ENCODE measurements at regions not wholly inside any gene's neighbourhood (a gene's known extent, or its start where the extent isn't known, plus 50 kb on each side); places are given as distances from the start of the nearest gene placed in this dataset.

DNA sequence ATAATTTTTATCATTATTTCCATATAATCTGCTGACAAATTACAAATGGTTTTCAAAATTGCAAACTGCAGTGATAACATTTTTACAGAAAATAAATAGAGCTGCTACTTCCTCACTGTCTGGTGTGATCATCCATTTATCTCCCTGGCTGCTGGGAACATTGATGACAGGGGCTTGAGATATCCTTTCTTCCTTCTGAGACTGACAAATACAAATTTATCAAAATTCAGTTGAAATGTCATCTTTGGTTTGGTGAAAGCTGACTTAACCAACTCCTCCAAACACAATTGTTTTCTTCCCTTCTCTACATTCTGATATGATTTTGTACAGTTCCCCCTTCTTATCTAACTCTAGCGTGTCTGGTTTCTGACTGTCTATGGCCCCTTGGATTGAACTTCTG, 611.8 kb upstream of the KLF4 start:
- Histone ChIP-seq H3K4me1 (ENCODE audit: control insufficient read depth, insufficient read depth, low read length) (peaks cover 25% of the 10 kb centered on the region), H3K9ac (ENCODE audit: low read length) (no peak overlapping the region), H3K9me3 (ENCODE audit: control insufficient read depth, low read length) (no peaks in the 10 kb centered on the region), H3K27me3 (replicated peaks; ENCODE audit: control insufficient read depth, insufficient read depth, low read length) (no peaks in the 10 kb centered on the region), H3K36me3 (ENCODE audit: control insufficient read depth, insufficient read depth, low read length, severe bottlenecking) (no peaks in the 10 kb centered on the region), H3K4me3 (ENCODE audit: low read length) (no peak overlapping the region)
- no peak for DNase-seq (ENCODE audit: low read depth)

DNA sequence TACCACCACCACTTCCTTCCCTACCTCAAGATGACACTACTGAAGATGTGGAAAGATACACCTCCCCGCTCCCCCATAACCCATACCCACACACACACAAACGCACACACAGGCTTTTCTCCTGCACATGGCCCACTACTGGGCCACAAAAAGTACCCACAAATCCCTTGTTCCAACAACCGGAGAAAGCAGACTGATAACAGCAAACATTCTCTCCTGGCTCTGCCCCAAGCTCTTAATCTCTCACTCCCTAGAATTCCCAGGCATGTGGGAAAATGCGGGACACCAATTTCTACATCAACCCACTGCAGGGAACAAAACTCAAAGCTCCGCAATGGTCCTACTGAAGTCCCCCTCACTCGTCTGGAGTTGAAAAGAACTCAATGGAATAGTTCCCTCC, 611.0 kb upstream of the KLF4 start:
- no peak for DNase-seq (ENCODE audit: low read depth)
- Histone ChIP-seq H3K9ac (ENCODE audit: low read length) (no peak overlapping the region), H3K9me3 (ENCODE audit: control insufficient read depth, low read length) (no peaks in the 10 kb centered on the region), H3K27me3 (replicated peaks; ENCODE audit: control insufficient read depth, insufficient read depth, low read length) (no peaks in the 10 kb centered on the region), H3K4me1 (ENCODE audit: control insufficient read depth, insufficient read depth, low read length) (peaks cover 19% of the 10 kb centered on the region), H3K4me3 (ENCODE audit: low read length) (no peak overlapping the region), H3K36me3 (ENCODE audit: control insufficient read depth, insufficient read depth, low read length, severe bottlenecking) (no peaks in the 10 kb centered on the region)

GRCh38 chr9:108099854-108100253, 610.3 kb upstream of the KLF4 start:
- Histone ChIP-seq H3K9me3 (ENCODE audit: control insufficient read depth, low read length) (no peaks in the 10 kb centered on the region), H3K27me3 (replicated peaks; ENCODE audit: control insufficient read depth, insufficient read depth, low read length) (no peaks in the 10 kb centered on the region), H3K36me3 (ENCODE audit: control insufficient read depth, insufficient read depth, low read length, severe bottlenecking) (no peaks in the 10 kb centered on the region), H3K4me3 (ENCODE audit: low read length) (no peak overlapping the region), H3K9ac (ENCODE audit: low read length) (no peak overlapping the region), H3K4me1 (ENCODE audit: control insufficient read depth, insufficient read depth, low read length) (peaks cover 21% of the 10 kb centered on the region)
- no peak for DNase-seq (ENCODE audit: low read depth)

DNA sequence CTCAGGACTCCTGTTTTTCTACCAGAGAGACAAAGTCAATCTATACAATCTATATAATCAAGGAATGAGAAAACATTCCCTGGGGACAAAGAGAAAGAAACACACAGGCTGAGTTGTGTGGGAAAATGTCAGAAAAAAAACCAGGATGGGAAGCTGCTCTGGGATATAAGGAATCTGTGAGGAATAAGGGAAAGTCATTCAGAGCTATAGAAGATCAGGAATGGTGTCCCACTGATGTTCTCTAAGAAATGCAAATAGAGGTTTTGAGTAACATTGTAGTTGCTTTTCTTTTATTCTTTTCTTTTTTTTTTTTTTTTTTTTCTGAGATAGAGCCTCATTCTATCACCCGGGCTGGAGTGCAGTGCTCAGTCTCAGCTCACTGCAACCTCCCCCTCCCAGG, 605.9 kb upstream of the KLF4 start:
- H3K9me3 ChIP-seq (ENCODE audit: control insufficient read depth, low read length): peaks cover 4% of the 10 kb centered on the region
- no peaks in the 10 kb centered on the region for H3K36me3 ChIP-seq (ENCODE audit: control insufficient read depth, insufficient read depth, low read length, severe bottlenecking)
- DNase-seq (ENCODE audit: low read depth): no peak
- no peak overlapping the region for H3K9ac ChIP-seq (ENCODE audit: low read length)
- H3K4me1 ChIP-seq (ENCODE audit: control insufficient read depth, insufficient read depth, low read length): peaks cover 8% of the 10 kb centered on the region
- no peaks in the 10 kb centered on the region for H3K27me3 ChIP-seq (replicated peaks; ENCODE audit: control insufficient read depth, insufficient read depth, low read length)
- H3K4me3 ChIP-seq (ENCODE audit: low read length): no peak overlapping the region

- Histone ChIP-seq H3K9me3 (ENCODE audit: control insufficient read depth, low read length) (peaks cover 4% of the 10 kb centered on the region), H3K27me3 (replicated peaks; ENCODE audit: control insufficient read depth, insufficient read depth, low read length) (no peaks in the 10 kb centered on the region), H3K9ac (ENCODE audit: low read length) (no peak overlapping the region), H3K4me1 (ENCODE audit: control insufficient read depth, insufficient read depth, low read length) (peaks cover 8% of the 10 kb centered on the region), H3K4me3 (ENCODE audit: low read length) (no peak overlapping the region), H3K36me3 (ENCODE audit: control insufficient read depth, insufficient read depth, low read length, severe bottlenecking) (no peaks in the 10 kb centered on the region)
- peak; percentile 18 for DNase-seq (ENCODE audit: low read depth)
Observed at GRCh38 chr9:108094676-108094993, 605.1 kb upstream of the KLF4 start.

DNA sequence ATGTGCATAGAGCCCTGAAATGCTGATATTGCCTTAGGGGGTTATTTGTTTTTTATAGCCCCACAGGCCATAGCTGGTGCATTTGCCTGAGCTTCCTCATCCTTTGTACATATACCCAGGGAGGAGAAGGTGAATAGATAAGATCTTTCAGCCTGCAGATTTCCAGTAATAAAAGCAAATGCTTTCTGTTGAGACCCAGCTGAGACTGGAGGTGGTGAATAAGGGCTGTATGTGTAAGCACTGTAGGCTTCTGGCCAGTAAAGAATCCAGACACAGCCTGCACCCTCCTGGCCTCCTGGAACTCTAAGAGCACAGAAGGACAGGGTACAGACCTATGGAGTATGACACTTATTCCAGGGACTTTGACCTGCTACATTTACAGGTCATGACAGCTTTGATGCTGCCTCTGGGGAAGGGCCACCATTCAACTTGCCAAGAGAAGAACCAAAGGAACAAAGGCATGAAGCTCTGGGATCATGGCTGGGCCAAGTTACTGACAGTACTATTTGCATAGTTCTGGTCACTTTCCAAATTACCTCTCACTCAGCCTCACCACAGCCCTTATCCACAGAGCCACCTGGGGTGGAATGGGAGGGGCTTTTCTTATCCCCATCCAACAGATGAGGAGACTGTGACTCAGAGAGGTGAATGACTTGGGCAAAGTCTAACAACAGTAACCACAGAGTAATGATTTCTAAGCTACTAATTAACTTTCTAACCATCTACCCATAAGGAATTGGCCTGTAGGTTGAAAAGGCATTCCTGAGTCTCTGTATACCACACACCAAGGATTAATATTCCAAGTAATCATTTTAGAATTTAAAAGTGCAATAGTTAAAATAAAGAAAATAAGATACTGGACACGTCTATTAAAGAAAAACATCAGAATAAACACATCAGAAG, 604.5 kb upstream of the KLF4 start:
- no peak for DNase-seq (ENCODE audit: low read depth)
- Histone ChIP-seq H3K9me3 (ENCODE audit: control insufficient read depth, low read length) (peaks cover 4% of the 10 kb centered on the region), H3K36me3 (ENCODE audit: control insufficient read depth, insufficient read depth, low read length, severe bottlenecking) (no peaks in the 10 kb centered on the region), H3K4me1 (ENCODE audit: control insufficient read depth, insufficient read depth, low read length) (peaks cover 8% of the 10 kb centered on the region), H3K9ac (ENCODE audit: low read length) (no peak overlapping the region), H3K27me3 (replicated peaks; ENCODE audit: control insufficient read depth, insufficient read depth, low read length) (no peaks in the 10 kb centered on the region), H3K4me3 (ENCODE audit: low read length) (no peak overlapping the region)

GRCh38 chr9:108088916-108089315, 599.3 kb upstream of the KLF4 start:
- no peak for DNase-seq (ENCODE audit: low read depth)
- H3K9ac ChIP-seq (ENCODE audit: low read length): no peak overlapping the region
- no peaks in the 10 kb centered on the region for H3K27me3 ChIP-seq (replicated peaks; ENCODE audit: control insufficient read depth, insufficient read depth, low read length)
- H3K4me3 ChIP-seq (ENCODE audit: low read length): no peak overlapping the region
- peaks cover 4% of the 10 kb centered on the region for H3K9me3 ChIP-seq (ENCODE audit: control insufficient read depth, low read length)
- H3K4me1 ChIP-seq (ENCODE audit: control insufficient read depth, insufficient read depth, low read length): no peaks in the 10 kb centered on the region
- H3K36me3 ChIP-seq (ENCODE audit: control insufficient read depth, insufficient read depth, low read length, severe bottlenecking): no peaks in the 10 kb centered on the region

DNA sequence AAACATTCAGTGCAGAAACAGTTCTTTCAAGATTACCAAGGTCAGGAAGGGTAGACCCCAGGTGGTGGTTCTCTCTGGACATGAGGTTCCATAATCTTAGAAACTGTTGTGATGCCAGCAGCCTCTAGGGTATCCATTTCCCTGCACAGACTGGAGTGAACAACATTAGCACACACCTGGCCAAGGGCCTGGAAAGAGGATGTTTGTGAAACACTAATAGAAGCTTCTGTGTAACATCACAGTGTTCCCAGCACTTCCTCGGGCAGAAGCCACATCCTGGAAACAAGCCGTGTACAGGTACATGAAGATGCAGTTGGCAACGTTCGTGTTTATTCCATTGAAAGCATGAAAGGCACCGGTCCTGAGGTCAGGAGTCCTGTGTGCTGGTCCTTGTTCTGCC, 598.2 kb upstream of the KLF4 start:
- no peak overlapping the region for H3K4me3 ChIP-seq (ENCODE audit: low read length)
- no peak overlapping the region for H3K9ac ChIP-seq (ENCODE audit: low read length)
- peaks cover 4% of the 10 kb centered on the region for H3K9me3 ChIP-seq (ENCODE audit: control insufficient read depth, low read length)
- no peaks in the 10 kb centered on the region for H3K36me3 ChIP-seq (ENCODE audit: control insufficient read depth, insufficient read depth, low read length, severe bottlenecking)
- H3K4me1 ChIP-seq (ENCODE audit: control insufficient read depth, insufficient read depth, low read length): no peaks in the 10 kb centered on the region
- DNase-seq (ENCODE audit: low read depth): no peak
- H3K27me3 ChIP-seq (replicated peaks; ENCODE audit: control insufficient read depth, insufficient read depth, low read length): no peaks in the 10 kb centered on the region

DNA sequence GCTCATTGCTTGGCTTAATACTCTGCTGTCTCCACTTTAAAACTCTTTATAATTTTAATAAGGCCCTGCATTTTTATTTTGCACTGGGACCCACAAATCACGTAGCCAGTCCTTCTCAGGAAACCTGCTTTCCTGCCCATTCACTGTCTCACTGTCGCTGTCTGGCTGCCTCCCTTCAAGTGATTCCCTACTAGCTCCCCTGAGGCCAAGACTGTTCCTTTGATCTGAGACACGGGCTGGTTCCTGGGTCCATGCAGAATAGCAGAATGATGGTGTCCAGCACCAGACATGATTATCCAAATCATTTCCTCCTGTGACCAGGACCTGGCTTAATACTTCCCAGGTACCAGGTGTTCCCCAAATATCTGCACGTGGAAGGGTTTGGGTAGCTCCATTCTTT, 597.1 kb upstream of the KLF4 start:
- Histone ChIP-seq H3K9ac (ENCODE audit: low read length) (no peak overlapping the region), H3K4me1 (ENCODE audit: control insufficient read depth, insufficient read depth, low read length) (no peaks in the 10 kb centered on the region), H3K27me3 (replicated peaks; ENCODE audit: control insufficient read depth, insufficient read depth, low read length) (no peaks in the 10 kb centered on the region), H3K36me3 (ENCODE audit: control insufficient read depth, insufficient read depth, low read length, severe bottlenecking) (no peaks in the 10 kb centered on the region), H3K9me3 (ENCODE audit: control insufficient read depth, low read length) (no peaks in the 10 kb centered on the region), H3K4me3 (ENCODE audit: low read length) (no peak overlapping the region)
- DNase-seq (ENCODE audit: low read depth): no peak

- Histone ChIP-seq H3K4me3 (ENCODE audit: low read length) (no peak overlapping the region), H3K27me3 (replicated peaks; ENCODE audit: control insufficient read depth, insufficient read depth, low read length) (no peaks in the 10 kb centered on the region), H3K9ac (ENCODE audit: low read length) (no peak overlapping the region), H3K4me1 (ENCODE audit: control insufficient read depth, insufficient read depth, low read length) (peaks cover 10% of the 10 kb centered on the region), H3K9me3 (ENCODE audit: control insufficient read depth, low read length) (no peaks in the 10 kb centered on the region), H3K36me3 (ENCODE audit: control insufficient read depth, insufficient read depth, low read length, severe bottlenecking) (no peaks in the 10 kb centered on the region)
- DNase-seq (ENCODE audit: low read depth): no peak
Observed at GRCh38 chr9:108085294-108085693, 595.7 kb upstream of the KLF4 start.

- DNase-seq (ENCODE audit: low read depth): no peak
- no peak overlapping the region for H3K9ac ChIP-seq (ENCODE audit: low read length)
- peaks cover 10% of the 10 kb centered on the region for H3K4me1 ChIP-seq (ENCODE audit: control insufficient read depth, insufficient read depth, low read length)
- no peaks in the 10 kb centered on the region for H3K9me3 ChIP-seq (ENCODE audit: control insufficient read depth, low read length)
- no peak overlapping the region for H3K4me3 ChIP-seq (ENCODE audit: low read length)
- H3K36me3 ChIP-seq (ENCODE audit: control insufficient read depth, insufficient read depth, low read length, severe bottlenecking): no peaks in the 10 kb centered on the region
- H3K27me3 ChIP-seq (replicated peaks; ENCODE audit: control insufficient read depth, insufficient read depth, low read length): no peaks in the 10 kb centered on the region
Observed at GRCh38 chr9:108083796-108084352, 594.3 kb upstream of the KLF4 start.
